HG03575 (cell line): ENCODE measurements at regions not wholly inside any gene's neighbourhood (a gene's known extent, or its start where the extent isn't known, plus 50 kb on each side); places are given as distances from the start of the nearest gene placed in this dataset.

Experiments used
- ATAC-seq: cut with Tn5 transposase; IDR thresholded peaks from one replicate; pipeline ENCODE4 v1.9.1; 2021; ENCODE audit not compliant: unreplicated experiment, insufficient number of reproducible peaks, low FRiP score; ENCODE audit errors: extremely low read depth

DNA sequence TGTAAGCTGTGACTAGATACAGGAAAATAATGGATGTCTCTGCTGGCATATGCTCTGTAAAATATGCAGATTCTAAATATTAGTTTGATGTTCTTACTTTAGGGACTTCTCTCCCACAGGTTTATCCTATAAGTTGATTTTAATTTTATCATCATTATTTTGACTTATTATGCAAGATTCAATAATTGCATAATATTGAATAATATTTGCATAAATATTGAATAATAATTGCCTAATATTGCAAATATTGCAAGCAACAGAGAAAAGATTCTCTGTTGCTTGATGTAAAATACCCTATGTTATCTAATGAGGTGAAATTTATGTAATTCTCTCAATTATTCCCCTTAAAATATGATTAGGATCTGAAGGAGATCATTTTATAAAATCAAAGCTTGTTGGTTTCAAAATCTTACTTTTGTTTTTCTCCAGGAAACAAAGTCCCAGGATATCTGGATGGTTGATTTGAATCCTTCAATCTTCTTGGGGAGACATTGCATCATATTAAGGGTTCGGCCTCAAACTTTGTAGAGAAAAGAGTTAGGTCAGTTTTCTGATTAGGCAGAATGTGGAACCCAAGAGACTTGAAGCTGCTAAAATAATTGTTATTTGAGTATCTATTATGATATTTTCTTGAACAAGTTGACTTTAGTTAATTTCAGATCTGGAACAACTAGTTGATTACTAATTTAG, 92.8 kb upstream of the MTPN start:
- ATAC-seq, result no peak

DNA sequence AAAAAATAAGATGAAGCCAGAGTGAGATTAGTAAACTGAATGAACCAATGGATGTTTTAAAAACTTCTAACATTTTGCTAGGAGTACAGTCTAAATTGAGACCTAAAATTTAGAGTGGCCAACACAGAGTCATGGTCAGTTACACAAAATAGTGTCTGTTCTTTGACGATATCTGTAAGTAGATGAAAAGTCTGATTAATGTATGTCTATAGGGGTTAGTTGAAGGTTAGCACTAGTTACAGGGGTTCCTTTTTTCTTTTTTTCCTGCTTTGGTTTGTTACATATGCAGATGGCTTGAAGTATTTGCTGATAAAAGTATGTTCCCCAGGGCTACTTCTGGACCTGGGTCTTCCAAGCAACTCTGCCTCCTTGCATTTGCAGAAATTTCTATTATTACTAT, 90.1 kb upstream of the MTPN start:
- no peak for ATAC-seq

DNA sequence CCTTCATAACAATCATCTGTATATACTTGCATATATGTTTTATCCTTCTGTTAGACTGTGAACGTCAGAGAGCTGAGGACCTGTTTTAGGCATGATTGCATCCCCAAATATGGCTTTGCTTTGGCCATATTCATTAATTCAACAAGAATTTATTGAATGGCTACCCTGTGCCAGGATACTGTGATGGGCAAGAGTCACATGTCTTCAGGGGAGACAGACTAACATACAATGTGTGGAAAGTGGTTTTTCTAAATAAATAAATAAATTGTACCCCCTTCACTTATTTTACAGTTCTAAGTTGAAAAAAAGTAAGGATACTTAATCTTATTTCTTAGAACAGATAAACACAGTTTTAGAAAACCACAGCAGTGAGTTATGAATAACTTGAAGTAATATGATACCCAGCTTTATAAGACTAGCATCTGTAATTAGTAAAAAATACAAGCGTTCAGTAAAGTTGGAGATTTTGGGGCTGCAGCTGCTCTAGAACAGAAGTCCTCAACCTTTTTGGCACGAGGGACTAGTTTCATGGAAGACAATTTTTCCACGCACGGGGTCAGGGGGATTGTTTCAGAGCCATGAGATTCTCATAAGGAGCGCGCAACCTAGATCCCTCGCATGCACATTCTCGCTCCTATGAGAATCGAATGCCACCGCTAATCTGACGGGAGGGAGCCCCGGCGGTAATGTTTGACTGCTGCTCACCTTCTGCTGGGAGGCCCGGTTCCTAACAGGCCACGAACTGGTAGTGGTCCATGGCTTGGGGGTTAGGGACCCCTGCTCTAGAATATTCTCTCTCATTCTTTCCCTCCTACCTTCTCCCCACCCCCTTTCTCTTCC, 89.4 kb upstream of the MTPN start:
- no peak for ATAC-seq

DNA sequence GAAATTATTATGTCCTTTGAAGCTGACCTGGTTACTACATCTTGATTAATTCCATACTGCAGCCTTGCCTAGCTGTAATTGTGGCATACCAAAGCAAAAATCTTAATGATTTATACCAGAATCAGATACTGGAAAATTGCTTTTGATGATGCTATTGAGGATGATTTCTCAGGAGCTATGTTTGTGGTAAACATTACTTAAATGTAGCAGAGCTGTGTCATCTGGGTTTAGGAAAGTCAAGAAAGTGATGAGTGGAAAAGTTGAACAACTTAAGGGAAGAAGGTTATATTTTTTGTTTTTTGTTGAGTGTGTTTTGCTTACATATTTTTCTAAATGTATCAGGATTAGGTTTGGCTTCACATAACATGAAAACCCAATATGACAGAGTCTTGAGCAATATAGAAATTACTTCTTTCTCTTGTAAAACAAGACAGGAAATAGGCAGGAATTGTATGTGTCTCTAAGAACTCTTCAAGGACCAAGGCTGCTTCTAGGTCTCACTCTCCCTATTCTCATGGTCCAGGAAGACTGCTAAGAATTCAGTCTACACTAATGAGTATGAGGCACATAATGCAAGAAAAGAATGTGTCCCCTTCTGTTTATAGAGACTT, 87.6 kb upstream of the MTPN start:
- ATAC-seq, result no peak

- ATAC-seq, result no peak
Observed at GRCh38 chr7:136064081-136064480, 86.9 kb upstream of the MTPN start.

- ATAC-seq, result no peak
Observed at GRCh38 chr7:136063326-136063666, 86.1 kb upstream of the MTPN start.

GRCh38 chr7:136062625-136063325, 85.6 kb upstream of the MTPN start:
- no peak for ATAC-seq

DNA sequence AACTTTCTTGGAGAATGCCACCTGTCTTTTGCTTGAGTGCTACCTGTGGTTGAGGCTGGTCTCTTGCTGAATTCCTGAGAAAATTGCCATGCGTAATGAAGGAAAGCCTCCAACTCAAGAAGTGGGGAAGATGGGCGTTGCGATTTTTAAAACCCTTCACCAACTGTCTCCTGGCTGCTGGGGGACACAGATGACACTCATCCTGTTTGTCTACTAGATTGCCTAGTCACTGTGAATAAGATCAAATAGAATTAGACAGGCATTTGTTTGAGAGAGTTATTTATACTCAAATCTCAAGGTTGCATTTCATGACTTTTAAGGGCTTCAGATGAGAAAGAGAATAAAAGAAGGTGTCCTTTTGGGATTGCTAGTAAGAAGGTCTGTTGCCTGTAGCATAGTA, 84.3 kb upstream of the MTPN start:
- ATAC-seq, result no peak

DNA sequence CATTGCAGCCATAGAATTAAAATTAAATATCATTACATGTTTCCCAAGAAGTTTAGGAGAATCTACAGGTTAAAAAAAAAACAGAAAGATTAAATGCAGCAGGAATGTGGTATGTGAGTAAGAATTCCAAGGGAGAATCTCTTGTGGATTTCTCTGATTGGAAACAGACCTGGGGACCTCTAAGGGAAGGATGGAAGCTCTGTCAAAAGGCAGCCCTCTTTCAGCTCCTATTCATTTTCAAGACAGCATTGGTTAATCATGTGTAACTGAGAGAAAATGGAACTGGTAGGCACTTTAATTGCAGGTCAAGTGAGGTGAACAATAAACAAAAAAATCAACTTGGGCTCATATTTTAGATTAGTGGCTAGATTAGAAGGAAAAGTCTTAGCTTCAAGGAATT, 81.4 kb upstream of the MTPN start:
- ATAC-seq, result no peak

- no peak for ATAC-seq
Observed at GRCh38 chr7:136057509-136057908, 80.3 kb upstream of the MTPN start.

DNA sequence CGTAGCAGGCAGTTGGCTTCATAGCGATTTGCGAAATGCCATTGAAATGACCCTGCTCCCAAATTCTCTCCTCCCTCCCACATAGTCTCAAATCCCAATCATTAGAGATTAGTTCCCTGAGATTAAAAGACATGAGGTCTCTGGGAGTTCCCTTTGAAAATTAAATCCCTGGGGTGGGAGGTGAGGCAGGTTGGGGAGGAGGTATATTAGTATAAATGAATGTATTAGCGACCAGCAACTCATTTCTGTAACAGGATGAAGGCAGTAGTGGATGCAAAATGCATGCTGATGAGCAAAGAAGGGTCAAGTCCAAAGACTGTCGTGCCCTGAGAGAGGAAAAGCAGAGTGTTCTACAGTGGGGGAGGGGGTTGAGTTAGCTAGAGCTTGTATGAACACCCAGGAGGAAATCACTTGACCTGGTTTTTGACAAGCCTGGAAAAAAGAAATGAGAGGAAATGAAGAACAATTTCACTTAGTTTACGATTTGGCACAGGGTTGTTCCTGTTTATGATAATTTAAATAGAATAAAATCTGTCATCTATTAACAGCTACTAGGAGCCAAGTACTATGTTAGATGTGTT, 79.6 kb upstream of the MTPN start:
- ATAC-seq, result no peak

GRCh38 chr7:136055266-136055665, 78.1 kb upstream of the MTPN start:
- no peak for ATAC-seq

DNA sequence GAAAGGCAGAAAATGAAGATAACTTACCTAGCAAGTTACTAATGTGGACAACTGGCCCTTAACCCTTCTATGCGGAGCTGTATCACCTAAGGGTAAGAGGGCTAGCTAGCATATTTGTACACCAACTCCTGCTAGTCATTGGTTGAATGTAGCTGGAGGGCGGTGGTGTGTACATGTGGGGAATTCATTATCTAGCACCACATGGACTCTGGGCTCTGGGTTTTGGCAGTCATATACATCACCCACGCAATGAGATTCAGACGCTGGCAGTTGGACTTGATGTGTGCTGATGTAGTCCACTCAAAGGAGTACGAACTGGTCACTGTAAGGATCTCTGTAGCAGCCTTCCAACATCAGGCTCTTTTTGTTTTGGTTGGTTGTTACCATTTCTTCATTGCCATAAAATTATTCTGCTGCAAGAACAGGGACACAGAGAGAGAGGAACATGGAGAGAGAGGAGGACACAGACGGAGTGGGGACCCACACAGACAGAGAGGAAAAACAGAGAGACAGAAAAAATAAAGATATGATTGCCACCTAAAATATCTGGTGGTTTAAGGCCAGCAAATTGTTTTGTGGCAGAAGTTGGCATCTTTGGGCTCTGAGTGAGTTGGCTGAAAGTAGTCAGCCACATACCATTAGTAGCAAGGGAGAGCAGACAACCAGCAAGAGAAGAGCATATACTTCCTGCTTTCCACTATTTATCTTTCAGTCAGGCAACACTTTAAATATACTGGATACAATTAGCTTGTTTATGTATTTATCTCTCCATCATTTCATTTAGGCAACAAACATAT, 76.7 kb upstream of the MTPN start:
- no peak for ATAC-seq

GRCh38 chr7:136051203-136051928, 74.2 kb upstream of the MTPN start:
- ATAC-seq, result no peak

- ATAC-seq, result no peak
Observed at GRCh38 chr7:136050462-136050847, 73.3 kb upstream of the MTPN start.

DNA sequence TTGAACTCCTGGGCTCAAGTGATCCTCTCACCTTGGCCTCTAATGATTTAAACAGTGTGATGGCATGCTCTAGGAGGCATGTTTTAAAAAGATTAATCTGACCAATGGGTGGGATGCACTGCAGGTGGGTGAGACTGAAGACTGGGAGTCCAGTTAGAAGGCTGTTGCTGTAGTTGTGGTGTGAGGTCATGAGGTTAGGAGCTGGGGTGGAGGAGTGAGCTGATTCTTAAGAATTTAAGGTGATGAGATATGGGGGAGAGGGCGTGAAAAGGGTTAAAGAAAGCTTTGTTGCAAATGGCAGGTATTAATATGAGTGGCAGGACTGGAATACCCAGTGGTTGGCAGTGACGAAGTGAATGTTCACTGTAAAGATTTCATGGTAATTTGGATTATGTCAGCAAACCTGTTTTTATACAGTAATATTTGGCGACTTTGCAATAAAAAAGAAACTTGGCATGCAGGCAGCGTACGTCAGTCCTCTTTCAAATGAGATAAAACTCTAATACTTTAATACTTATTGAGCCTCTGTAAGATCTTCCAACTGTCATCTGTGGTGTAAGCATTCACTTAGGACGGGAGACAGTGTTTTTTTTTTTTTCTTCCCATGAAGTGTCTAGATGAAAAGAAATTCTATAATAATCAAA, 72.8 kb upstream of the MTPN start:
- no peak for ATAC-seq

- no peak for ATAC-seq
Observed at GRCh38 chr7:136049117-136049516, 72.0 kb upstream of the MTPN start.

DNA sequence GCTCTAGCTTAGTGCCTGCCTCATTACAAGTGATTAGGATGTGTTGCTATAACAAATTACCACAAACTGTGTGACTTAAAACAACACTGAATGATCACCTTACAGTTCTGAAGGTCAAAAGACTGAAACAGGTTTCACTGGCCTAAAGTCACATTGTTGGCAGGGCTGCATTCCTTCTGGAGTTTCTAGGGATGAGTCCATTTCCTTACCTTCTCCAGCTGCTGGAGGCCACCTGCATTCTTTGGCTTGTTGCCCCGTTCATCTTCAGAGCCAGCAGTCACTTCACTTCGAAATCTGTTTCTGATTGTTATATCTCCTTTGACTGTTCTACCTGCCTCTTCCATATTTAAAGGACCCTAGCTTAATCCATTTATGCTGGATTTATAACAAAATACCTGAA, 69.4 kb upstream of the MTPN start:
- no peak for ATAC-seq
